ENCODE measurements at regions not wholly inside any gene's neighbourhood (a gene's known extent, or its start where the extent isn't known, plus 50 kb on each side); places are given as distances from the start of the nearest gene placed in this dataset.
A peak's percentile ranks its signal among the peaks of the same experiment; 100 is the strongest.
"Not testable (repeated sequence)": the region's sequence is repeated elsewhere in the genome, so short reads cannot be mapped to it uniquely, and the experiment has no call there.

GRCh38 chr2:84137034-84137433 is 322.0 kb downstream of the SUCLG1 start:
- no peak for DNase-seq

- no peak for DNase-seq
These were observed 326.7 kb downstream of the SUCLG1 start for GRCh38 chr2:84132370-84132769.

- DNase-seq: peak; percentile 7
These were observed 327.7 kb downstream of the SUCLG1 start for GRCh38 chr2:84131278-84131830.

- no peak for DNase-seq
These were observed 330.1 kb downstream of the SUCLG1 start for GRCh38 chr2:84129018-84129417.

- DNase-seq: not testable (repeated sequence)
These were observed 331.3 kb downstream of the SUCLG1 start for GRCh38 chr2:84127812-84128211.

GRCh38 chr2:84126530-84126929 is 332.6 kb downstream of the SUCLG1 start:
- no peak for DNase-seq

GRCh38 chr2:84126084-84126483 is 333.0 kb downstream of the SUCLG1 start:
- DNase-seq: no peak

GRCh38 chr2:84116143-84116542 is 342.9 kb downstream of the SUCLG1 start:
- no peak for DNase-seq

- DNase-seq: no peak
These were observed 343.8 kb downstream of the SUCLG1 start for GRCh38 chr2:84115173-84115857.

GRCh38 chr2:84103816-84104527 is 355.1 kb downstream of the SUCLG1 start:
- not testable (repeated sequence) for DNase-seq

- DNase-seq: no peak
These were observed 356.8 kb downstream of the SUCLG1 start for GRCh38 chr2:84102274-84102673.

GRCh38 chr2:84088656-84089055 is 370.4 kb downstream of the SUCLG1 start:
- DNase-seq: no peak

- DNase-seq: no peak
These were observed 373.5 kb downstream of the SUCLG1 start for GRCh38 chr2:84085562-84085961.

GRCh38 chr2:84084856-84085255 is 374.2 kb downstream of the SUCLG1 start:
- DNase-seq: no peak

- DNase-seq: no peak
These were observed 375.1 kb downstream of the SUCLG1 start for GRCh38 chr2:84083984-84084383.

GRCh38 chr2:84078471-84078870 is 380.6 kb downstream of the SUCLG1 start:
- DNase-seq: no peak

GRCh38 chr2:84077496-84077895 is 381.6 kb downstream of the SUCLG1 start:
- no peak for DNase-seq

GRCh38 chr2:84071050-84071449 is 388.0 kb downstream of the SUCLG1 start:
- DNase-seq: no peak

- no peak for DNase-seq
These were observed 393.2 kb downstream of the SUCLG1 start for GRCh38 chr2:84065857-84066256.

GRCh38 chr2:84057917-84058560 is 401.0 kb downstream of the SUCLG1 start:
- no peak for DNase-seq

GRCh38 chr2:84055816-84056215 is 403.3 kb downstream of the SUCLG1 start:
- no peak for DNase-seq

- DNase-seq: not testable (repeated sequence)
These were observed 404.5 kb downstream of the SUCLG1 start for GRCh38 chr2:84054577-84054976.

GRCh38 chr2:84052913-84053312 is 406.2 kb downstream of the SUCLG1 start:
- DNase-seq: no peak

All from muscle of arm (tissue), 1 donor.